ENCODE measurements at regions not wholly inside any gene's neighbourhood (a gene's known extent, or its start where the extent isn't known, plus 50 kb on each side); places are given as distances from the start of the nearest gene placed in this dataset.
"Not testable (repeated sequence)": the region's sequence is repeated elsewhere in the genome, so short reads cannot be mapped to it uniquely, and the experiment has no call there.

GRCh38 chr3:194014756-194015155, 121.2 kb upstream of the HES1 start:
- no peak for DNase-seq (ENCODE audit: low spot score)

GRCh38 chr3:194019398-194020165, 116.4 kb upstream of the HES1 start:
- no peak for DNase-seq (ENCODE audit: low spot score)

GRCh38 chr3:194022052-194022451, 113.9 kb upstream of the HES1 start:
- DNase-seq (ENCODE audit: low spot score), result no peak

- no peak for DNase-seq (ENCODE audit: low spot score)
Measured at GRCh38 chr3:194022816-194023215, 113.1 kb upstream of the HES1 start.

- no peak for DNase-seq (ENCODE audit: low spot score)
Measured at GRCh38 chr3:194023501-194024280, 112.3 kb upstream of the HES1 start.

GRCh38 chr3:194025119-194025518, 110.8 kb upstream of the HES1 start:
- DNase-seq (ENCODE audit: low spot score), result no peak

GRCh38 chr3:194025951-194026350, 110.0 kb upstream of the HES1 start:
- no peak for DNase-seq (ENCODE audit: low spot score)

- DNase-seq (ENCODE audit: low spot score), result no peak
Measured at GRCh38 chr3:194028434-194029004, 107.4 kb upstream of the HES1 start.

GRCh38 chr3:194029846-194030245, 106.1 kb upstream of the HES1 start:
- no peak for DNase-seq (ENCODE audit: low spot score)

GRCh38 chr3:194030372-194030771, 105.6 kb upstream of the HES1 start:
- no peak for DNase-seq (ENCODE audit: low spot score)

- DNase-seq (ENCODE audit: low spot score), result no peak
Measured at GRCh38 chr3:194031349-194031748, 104.6 kb upstream of the HES1 start.

- no peak for DNase-seq (ENCODE audit: low spot score)
Measured at GRCh38 chr3:194031867-194032635, 103.9 kb upstream of the HES1 start.

- DNase-seq (ENCODE audit: low spot score), result no peak
Measured at GRCh38 chr3:194032828-194033435, 103.0 kb upstream of the HES1 start.

GRCh38 chr3:194034346-194035336, 101.3 kb upstream of the HES1 start:
- no peak for DNase-seq (ENCODE audit: low spot score)

GRCh38 chr3:194035406-194036138, 100.4 kb upstream of the HES1 start:
- no peak for DNase-seq (ENCODE audit: low spot score)

- no peak for DNase-seq (ENCODE audit: low spot score)
Measured at GRCh38 chr3:194036842-194037241, 99.1 kb upstream of the HES1 start.

GRCh38 chr3:194038346-194038745, 97.6 kb upstream of the HES1 start:
- DNase-seq (ENCODE audit: low spot score), result not testable (repeated sequence)

- no peak for DNase-seq (ENCODE audit: low spot score)
Measured at GRCh38 chr3:194038960-194039359, 97.0 kb upstream of the HES1 start.

GRCh38 chr3:194040516-194041273, 95.3 kb upstream of the HES1 start:
- DNase-seq (ENCODE audit: low spot score), result peak; percentile 96
